HG03039 (cell line): ENCODE measurements at regions not wholly inside any gene's neighbourhood (a gene's known extent, or its start where the extent isn't known, plus 50 kb on each side); places are given as distances from the start of the nearest gene placed in this dataset.

Experiments
- ATAC-seq: cut with Tn5 transposase; IDR thresholded peaks from one replicate; pipeline ENCODE4 v1.9.1; 2021; ENCODE audit warnings: mild to moderate bottlenecking, moderate library complexity; ENCODE audit not compliant: unreplicated experiment

DNA sequence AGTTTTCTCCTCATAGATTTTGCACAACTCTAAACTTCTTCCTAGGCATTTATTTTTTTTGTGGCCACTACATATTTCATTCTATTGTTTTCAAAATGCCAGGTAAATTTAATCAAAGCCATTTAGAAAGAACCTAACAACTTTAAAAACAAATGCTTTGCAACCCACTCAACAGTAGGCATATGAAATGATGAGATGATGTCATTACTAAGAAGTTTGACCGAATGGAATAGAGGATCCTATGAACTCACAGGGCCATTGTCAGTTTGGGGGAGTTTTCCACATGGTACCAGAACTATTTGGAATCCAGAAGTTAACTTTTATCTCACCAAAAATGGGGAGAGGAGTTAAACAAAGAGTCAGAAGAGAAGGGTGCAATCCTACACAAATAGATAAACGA lies 100.7 kb upstream of the INHBA start:
- ATAC-seq: no peak

DNA sequence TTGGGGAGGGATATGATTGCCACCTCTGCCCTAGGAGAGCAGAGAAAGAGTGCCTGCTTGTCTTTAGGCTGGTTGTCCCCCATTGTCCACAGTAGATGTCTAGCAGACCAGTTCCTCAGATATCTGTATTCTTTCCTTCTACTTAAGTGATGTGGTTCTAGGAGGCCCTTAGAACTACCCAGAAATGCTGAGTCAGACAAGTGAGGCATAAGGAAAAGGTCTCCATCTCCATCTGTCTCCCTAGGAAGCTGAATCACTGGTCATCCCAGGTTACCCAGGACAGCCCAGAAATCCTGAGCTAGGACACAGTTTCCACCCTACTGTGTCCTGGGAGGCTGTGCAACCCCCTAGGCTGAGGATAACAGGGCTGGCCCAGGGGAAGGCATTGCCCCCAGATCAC lies 93.4 kb upstream of the INHBA start:
- ATAC-seq: no peak

DNA sequence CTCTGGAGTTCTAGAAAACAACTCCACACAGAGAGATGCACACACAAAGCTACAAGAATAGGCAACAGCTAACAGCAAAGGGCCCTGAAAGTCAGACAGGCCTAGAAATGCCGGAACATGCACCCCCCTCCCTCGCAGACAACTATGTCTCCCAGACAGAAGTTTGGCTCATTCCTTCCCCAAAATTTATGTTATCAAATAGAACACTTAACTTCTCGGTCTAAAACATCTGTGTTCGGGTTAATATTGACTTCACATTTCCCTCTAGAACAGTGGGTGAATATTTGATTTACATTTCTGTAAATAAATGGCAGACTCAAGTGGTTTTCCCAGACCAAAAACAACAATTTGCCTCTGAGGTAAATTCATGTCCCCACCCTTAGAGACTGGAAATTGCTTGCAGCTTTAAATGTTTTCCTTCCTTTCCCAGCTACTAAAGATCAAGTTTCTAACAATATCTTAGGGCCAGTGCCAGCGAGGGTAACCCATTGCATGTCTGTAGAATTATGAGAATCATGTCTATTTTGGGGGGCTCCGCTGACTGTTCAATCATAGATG lies 92.5 kb upstream of the INHBA start:
- ATAC-seq: no peak

DNA sequence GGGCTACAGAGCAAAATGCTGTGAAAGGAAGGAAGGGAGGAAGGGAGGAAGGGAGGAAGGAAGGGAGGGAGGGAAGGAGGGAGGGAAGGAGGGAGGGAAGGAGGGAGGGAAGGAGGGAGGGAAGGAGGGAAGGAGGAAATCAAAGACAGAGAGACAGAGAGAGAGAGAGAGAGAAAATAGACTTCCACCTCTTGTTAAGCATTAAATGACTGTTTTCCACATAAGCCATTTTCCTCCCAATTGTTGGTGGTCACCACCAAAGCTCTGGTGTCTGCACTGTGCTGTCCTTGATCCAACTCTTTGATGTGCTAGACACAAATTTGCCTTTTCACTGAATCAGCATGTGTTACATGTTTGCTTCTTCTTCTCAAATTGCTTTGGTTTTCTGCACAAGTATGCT lies 90.7 kb upstream of the INHBA start:
- no peak for ATAC-seq

DNA sequence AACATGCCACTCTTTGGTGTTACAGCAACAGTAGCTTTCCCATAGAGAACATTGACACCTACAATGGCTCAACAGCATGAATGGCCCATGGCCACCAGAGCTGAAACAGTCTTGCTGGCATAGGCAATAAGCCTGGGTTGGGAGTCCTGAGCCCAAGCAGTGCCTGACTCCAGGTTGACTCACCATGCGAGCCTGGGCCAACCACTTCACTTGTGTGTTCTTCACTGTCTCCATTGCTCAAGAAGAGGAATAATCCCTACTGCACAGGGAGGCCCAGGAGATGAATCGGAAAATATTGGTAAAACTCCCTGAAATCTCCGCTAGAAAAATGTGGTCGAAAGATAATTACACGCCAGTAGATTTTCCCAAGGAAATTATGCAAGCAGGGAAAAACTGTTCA lies 89.2 kb upstream of the INHBA start:
- ATAC-seq: no peak

DNA sequence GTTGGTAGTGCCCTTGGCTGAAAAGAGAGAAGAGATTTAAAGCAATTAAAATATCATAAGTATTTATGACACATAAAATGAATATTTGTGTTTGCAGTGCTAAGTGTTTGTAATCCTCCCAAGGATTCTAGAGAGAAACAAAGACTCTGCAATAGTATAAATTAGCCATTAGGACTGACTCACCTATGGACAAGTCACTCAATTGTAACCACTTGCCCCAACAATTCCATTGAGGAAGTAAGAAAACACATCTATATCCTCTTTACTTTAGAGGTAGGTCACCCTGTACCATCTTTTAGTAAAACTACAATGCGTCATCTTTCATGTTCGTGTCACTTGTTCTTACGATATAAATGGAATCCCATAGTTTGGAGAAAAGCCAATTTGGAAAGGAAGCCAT lies 85.7 kb upstream of the INHBA start:
- no peak for ATAC-seq

DNA sequence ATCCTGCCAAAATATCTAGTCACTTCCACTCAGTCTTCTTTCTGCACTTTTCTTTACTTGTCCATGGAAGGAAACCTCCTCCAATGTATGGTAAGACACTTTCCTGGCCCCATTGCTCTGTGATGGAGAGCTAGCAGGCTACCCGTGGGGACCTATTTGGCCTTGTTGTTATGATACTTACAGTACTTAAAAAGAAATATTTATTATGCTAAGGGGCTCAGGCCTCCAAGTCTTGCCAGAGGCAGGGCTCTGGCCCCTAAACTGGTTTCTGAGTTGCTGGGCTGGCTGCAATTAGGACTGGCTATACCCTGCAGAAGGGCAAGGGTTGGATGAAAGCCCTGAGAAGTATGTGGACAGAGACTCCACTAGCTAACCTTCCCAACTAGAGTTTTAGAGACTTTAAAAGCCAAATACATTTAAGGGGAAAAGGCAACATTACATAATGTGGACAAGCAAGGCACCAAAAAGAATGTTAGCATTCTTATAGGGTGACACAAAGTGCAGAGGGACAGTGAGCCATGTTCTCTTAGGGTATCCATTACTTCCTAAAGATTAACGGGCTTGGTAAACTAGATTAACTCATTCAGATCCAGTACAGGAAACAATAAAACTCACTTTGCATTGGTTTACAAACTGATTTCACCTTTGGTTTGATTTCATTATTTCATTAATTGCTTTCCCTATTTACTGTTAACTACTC lies 84.9 kb upstream of the INHBA start:
- ATAC-seq: no peak

DNA sequence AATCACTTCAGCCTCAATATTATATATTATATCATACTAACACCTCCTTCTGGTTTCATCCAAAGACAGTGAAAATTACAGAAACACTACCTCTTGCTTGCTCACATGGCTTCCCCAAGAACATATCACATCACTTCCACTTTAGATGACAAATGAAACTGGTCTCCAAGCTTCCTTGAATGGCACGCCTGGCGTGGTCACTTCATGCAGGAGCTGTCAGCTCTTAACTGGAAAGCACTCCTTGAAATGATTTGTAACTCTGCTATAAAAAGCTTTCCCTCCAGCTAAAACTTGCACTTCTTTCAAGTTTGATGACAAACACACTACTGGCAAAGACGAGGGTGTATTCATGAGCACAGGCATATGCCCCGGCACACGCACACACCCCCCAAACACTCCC lies 84.1 kb upstream of the INHBA start:
- ATAC-seq: no peak

DNA sequence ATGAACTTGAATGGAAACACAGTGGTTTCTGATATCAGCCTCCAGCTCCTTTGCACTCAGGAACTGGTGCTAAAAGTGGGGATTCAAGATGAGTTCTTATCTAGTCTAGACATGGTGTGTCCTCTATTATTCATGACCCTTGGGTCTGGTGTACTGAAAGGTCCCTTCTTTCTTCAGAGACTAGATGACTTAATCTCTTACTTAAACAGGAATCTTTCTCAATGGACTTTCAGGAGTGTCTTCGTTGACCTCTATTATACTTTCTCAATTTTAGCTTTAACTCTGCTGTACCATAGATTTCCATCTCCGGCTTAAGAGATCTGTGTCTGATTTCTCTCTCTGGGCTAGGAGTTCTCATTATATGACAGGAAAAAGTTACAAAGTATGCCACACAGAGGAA lies 83.5 kb upstream of the INHBA start:
- no peak for ATAC-seq

DNA sequence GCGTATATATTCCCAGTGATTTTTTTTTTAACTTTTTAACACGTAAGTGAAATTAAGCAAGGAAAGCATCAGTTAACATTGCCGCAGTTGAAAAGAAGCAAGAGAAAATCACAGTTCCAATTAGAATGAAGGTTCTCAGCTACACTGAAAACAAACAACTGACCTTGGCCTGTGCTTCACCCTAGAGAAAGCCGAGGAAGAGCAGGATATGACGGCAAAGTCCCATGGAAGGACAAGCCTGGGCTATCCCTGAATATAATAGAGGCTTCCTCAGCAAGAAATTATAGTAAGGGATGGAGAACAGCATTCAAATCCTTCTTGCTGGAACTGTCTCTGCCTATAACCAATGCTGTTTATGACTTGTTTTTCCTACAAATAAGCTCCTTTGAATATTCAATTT lies 83.0 kb upstream of the INHBA start:
- no peak for ATAC-seq

DNA sequence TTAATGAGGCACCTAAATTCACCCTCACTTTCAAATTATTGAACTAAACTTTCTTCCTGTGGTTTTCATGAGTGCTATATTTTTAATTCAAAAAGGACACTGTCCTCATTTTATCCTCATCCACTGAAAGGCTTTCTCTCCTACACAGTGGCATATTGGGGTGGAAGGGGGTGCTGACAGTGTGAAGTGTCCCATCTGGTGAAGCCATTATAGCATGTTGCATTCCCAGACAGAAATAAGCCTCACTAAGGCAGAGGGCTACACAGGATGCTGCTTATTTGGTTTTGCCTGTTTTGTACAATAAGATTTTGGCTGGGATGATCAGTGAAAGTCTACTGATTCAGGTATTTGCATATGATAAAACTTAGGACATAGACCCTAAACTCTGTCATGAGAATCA lies 82.4 kb upstream of the INHBA start:
- ATAC-seq: no peak

DNA sequence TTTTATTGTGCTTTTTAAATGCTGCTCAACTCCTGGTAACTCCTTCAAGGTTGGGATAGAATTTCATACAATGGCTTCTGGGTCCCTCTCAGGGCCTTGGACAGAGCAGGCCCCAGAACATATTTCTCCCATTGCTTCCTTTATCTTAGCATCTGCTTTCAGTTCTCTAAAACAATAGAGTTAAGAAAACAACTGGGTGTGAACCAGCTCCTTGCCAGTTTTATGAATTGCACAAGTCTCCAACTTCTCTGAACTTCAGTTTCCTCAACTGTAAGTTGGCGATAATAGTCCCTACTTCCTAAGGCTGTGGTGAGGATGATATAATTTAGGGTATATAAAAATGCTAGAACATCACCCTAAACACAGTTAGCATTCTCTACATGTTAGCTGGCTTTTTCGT lies 77.0 kb upstream of the INHBA start:
- ATAC-seq: no peak

DNA sequence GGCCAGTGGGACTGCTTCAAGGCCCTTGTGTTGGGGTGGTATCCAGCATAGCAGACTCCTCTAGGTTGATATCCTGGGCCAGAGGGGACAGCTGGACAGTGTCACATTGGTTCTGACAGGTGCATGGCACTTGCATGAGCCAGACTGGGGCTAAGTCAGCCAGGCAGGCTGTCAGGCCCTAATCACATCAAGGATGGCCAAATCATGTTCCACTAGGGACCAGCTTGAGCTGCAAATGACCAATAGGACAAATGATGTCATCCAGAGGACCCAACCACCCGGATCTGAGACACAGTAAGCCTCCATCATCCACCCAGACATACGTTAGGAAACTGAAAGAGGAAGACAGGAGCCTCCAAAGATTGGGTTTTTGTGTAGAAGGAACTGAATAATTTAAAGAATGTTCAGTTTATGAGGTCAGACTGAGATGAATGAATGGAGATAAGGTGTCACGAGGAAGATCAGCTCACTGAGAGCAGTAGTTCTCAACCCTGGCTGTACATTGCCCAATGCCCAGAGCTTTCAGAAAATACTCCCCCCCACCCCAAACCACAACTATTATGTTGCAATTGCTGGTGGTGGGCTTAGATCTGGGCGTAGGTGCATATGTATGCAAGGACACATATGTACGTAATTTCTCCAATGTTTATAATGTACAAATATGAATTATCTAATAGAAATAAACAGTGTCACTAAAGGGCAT lies 75.2 kb upstream of the INHBA start:
- ATAC-seq: no peak

DNA sequence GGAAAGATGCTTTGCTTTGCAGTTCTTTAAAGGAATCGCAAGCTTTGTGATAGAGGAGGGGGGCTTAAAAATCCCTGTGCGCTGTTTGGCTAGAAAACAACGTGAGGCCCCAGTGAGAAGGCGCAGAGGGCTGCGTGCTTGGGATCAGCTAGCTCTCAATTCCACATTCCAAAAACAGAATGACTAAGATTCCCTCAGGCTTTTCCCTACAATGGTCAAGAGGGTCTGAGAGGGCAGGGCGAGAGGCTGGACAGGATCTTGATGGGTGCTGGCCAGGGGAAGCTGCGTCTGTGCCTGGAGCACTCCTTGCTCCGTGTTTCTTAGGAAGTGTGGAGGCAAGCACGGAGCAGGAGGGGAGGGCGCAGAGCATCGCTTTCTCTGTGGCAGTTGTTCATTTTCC lies 72.1 kb upstream of the INHBA start:
- ATAC-seq: no peak

DNA sequence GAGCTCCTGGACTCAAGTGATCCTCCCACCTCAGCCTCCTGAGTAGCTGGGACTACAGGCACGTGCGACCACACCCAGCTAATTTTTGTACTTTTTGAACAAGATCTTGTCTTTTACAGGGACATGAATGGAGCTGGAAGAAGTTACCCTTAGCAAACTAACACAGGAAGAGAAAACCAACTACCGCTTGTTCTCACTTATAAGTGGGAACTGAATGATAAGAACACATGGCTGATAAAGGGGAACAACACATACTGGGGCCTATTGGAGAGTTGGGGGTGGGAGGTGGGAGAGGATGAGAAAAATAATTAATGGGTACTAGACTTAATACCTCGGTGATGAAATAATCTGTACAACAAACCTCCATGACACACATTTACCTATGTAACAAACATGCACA lies 70.9 kb upstream of the INHBA start:
- ATAC-seq: no peak

DNA sequence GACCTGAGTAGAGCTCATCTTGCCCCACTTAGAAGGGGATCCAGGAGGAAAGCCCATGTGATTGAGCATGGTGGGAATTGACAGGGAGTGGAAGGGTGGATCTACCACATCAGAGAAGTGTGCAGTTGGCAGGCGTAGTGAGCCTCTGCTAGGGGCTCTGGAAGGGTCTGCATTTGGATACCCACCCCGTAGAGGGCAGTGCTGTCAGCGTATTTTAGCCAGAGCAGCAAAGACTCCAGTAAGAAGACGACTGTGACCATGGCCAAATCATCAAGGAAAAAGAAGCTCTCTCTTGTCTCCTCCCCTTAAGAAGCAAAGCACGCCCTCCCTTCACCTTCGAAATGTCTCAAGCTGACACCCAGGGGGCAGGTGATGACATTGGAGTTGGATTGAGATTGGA lies 68.8 kb upstream of the INHBA start:
- no peak for ATAC-seq

DNA sequence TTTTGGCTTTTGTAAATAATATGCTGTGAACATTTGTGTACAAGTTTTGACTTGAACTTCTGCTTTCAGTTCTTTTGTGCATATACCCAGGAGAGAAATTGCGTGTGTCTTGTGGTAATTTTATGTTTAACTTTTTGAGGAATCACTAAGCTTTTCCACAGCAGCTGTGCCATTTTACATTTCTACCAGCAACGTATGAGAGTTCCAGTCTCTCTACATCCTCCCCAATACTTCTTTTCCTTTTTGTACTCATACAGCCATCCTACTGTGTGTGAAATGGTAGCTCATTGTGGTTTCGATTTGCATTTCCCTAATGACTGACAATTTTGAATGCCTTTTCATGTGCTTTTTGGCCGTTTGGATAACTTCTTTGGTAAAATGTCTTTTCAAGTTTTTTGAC lies 66.3 kb upstream of the INHBA start:
- ATAC-seq: no peak

DNA sequence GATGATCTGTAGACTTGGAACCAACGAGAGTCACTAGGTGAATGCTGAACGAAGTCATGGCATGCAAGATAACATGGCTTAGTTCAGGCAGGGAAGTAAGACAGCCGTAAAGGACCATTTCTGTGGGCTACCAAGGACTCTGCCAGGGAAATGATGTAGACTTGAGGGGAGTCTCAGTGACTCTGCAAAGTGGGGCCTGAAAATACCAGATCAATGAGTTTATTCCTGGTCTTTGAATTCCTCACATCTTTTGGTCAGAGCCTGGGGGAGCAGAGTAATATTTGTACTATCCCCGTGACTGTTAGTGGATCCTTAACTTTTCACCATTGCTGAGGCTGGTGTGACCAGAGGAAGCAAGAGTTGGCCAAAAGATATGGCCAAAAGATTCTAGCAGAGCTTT lies 60.7 kb upstream of the INHBA start:
- ATAC-seq: no peak

DNA sequence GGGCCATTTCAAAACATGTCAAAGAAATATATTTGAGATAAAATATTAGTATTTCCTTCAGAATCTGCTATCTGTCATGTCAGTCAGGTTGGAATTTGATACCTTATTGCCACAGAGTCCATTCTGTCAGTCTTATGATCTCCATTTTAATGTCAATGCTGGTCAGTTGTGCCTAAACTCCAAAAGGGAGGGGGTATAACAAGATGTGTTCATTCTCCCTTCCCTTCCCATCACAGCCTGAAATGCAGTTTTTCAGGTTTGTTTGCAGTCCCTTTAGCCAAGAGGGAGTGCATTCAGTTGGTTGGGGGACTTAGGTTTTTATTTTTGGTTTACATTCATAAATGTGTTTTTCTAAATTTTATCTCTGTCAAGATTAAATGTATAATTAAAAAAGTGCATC lies 59.8 kb upstream of the INHBA start:
- no peak for ATAC-seq

DNA sequence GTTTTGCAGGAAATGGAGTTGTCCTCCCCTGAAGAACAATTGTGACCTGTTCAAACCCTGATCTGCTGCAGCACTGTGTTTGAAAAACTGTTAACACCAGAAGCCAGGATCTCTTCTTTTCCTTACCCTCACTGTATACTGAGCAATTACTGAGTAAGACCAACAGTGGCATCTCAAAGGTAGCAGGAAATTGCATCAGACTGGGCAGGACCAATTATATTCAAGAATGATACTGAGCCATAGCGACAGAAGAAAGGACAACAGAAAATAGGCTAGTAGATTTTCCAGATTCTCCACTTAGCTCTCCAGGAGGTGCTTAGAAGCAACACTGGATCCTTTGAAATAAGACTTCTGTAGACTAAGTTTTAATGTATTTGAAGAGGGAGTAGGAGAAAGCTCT lies 57.4 kb upstream of the INHBA start:
- ATAC-seq: no peak

DNA sequence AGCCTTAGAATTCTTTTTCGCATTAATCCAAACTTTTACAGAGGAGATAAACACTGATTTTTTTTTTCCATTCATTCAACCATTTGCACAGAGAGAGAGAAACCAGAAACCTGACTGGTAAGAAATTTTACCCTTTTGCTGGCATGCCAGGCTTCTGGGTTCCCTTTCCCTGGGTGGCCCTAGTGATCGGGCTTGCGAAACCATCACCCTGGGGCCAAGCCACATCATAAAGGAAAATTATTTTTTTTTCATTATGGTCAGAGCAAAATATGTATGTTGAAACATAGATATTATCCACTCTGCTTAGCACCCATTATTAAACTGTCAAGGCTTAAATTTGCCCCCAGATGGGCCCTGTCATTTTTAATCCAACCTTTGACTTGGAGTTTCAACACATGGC lies 55.4 kb upstream of the INHBA start:
- no peak for ATAC-seq

DNA sequence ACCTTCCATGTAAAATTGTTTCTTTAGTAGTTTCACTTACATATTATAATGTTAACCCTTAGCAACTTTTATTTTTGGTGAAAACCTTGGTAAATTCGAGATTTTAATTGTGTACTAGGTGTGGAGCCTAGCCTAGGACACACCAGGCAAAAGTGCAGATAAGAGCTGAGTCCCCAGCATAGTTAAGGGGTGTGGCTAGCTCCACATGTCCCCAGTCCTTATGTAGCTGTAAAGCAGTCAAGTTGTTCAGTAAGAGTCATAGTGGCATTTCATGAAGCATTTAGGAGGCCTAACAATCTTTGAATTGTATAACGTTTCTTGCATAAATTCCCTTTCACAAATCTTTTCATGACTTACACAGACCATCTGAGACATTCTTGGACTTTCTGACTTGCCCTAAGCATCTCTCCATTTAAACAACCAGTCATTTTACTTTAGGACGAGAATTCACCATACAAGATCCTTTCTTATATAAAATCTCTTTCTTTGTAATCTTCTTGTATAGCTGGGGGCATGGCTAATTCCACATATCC lies 53.8 kb upstream of the INHBA start:
- ATAC-seq: no peak
